OCI-LY7 (cell line): ENCODE measurements at regions not wholly inside any gene's neighbourhood (a gene's known extent, or its start where the extent isn't known, plus 50 kb on each side); places are given as distances from the start of the nearest gene placed in this dataset.

Experiments used
- BruUV-seq: library from RNA; stranded (reverse); fragments of 400-500 nt; replicated peaks from 2 replicates; lab custom pipeline; 2021; lab: Mats Ljungman, UMichigan
- CTCF ChIA-PET: fragments of 300-600 bp; sonication (Branson Sonifier 250); formaldehyde crosslinking; loops from one replicate; lab custom pipeline; 2022; ENCODE audit warnings: antibody characterized with exemption; ENCODE audit not compliant: unreplicated experiment; lab: Charles Lee
- POLR2A ChIA-PET: fragments of 300-600 bp; sonication (Branson Sonifier 250); formaldehyde crosslinking; loops from one replicate; lab custom pipeline; 2022; ENCODE audit warnings: antibody characterized with exemption; lab: Charles Lee
- DNase-seq: peaks from one replicate; pipeline ENCODE4 v3.0.0-alpha.2; 2015; ENCODE audit warnings: low spot score
- H2AFZ ChIP-seq: fragments of 200-600 bp; sonication (generic), shearing (Covaris generic); 2 replicates; pipeline ENCODE4 v1.6.1; 2014; ENCODE audit warnings: mild to moderate bottlenecking, antibody characterized with exemption, low read length, moderate library complexity
- H3K27ac ChIP-seq: fragments of 200-600 bp; sonication (generic); 2 replicates; pipeline ENCODE4 v1.5.1; 2014; ENCODE audit warnings: mixed run types, low read depth, mild to moderate bottlenecking, moderate library complexity, low read length, inconsistent platforms; ENCODE audit not compliant: poor library complexity, severe bottlenecking
- H3K36me3 ChIP-seq: fragments of 200-600 bp; sonication (generic); 2 replicates; pipeline ENCODE4 v1.6.1; 2014; ENCODE audit warnings: mild to moderate bottlenecking, antibody characterized with exemption, low read length, moderate library complexity, mixed read lengths; ENCODE audit not compliant: insufficient read depth
- H3K4me1 ChIP-seq: fragments of 200-600 bp; sonication (generic); 2 replicates; pipeline ENCODE4 v1.5.1; 2014; ENCODE audit warnings: mild to moderate bottlenecking, low read length; ENCODE audit not compliant: insufficient read depth, poor library complexity, severe bottlenecking
- H3K4me2 ChIP-seq: fragments of 200-600 bp; sonication (generic); 2 replicates; pipeline ENCODE4 v1.6.1; 2014; ENCODE audit warnings: mild to moderate bottlenecking, low read length
- H3K4me3 ChIP-seq: fragments of 200-600 bp; sonication (generic); 2 replicates; pipeline ENCODE4 v1.5.1; 2014; ENCODE audit warnings: mild to moderate bottlenecking, low read depth, low read length; ENCODE audit not compliant: poor library complexity, severe bottlenecking
- H3K79me2 ChIP-seq: fragments of 200-600 bp; sonication (generic); 2 replicates; pipeline ENCODE4 v1.6.1; 2016; ENCODE audit warnings: low read depth, mild to moderate bottlenecking, low read length, moderate library complexity, mixed read lengths; ENCODE audit not compliant: insufficient read depth
- H3K9me2 ChIP-seq: fragments of 200-600 bp; sonication (generic); 2 replicates; pipeline ENCODE4 v1.6.1; 2016; ENCODE audit warnings: mild to moderate bottlenecking, low read length, mixed read lengths; ENCODE audit not compliant: insufficient read depth
- H3K9me3 ChIP-seq: fragments of 200-600 bp; sonication (generic); 2 replicates; pipeline ENCODE4 v1.6.1; 2014; ENCODE audit warnings: mild to moderate bottlenecking, mixed run types, low read length, mixed read lengths
- H4K20me1 ChIP-seq: fragments of 200-600 bp; sonication (generic); 2 replicates; pipeline ENCODE4 v1.6.1; 2014; ENCODE audit warnings: mild to moderate bottlenecking, antibody characterized with exemption, low read length, moderate library complexity, mixed read lengths; ENCODE audit not compliant: insufficient read depth
- EZH2phosphoT487 ChIP-seq: fragments of 200-600 bp; sonication (generic); IDR thresholded peaks from 2 replicates; pipeline ENCODE4 v1.6.1; 2018; ENCODE audit warnings: low read depth, borderline replicate concordance, mild to moderate bottlenecking, mixed run types, antibody characterized with exemption, low read length, moderate library complexity, mixed read lengths
- intact Hi-C: fragments of 100-400 bp; cut with micrococcal nuclease; formaldehyde crosslinking; loops from one replicate; pipeline ENCODE4 v1.10.0; 2022; ENCODE audit not compliant: unreplicated experiment
- TF ChIP-seq, protein P1 (sequence below): fragments of 200-600 bp; sonication (generic); conservative IDR thresholded peaks from 2 replicates; pipeline ENCODE4 v1.5.1; 2014; ENCODE audit warnings: mild to moderate bottlenecking, antibody characterized with exemption, low read length, moderate library complexity, mixed read lengths

DNA sequence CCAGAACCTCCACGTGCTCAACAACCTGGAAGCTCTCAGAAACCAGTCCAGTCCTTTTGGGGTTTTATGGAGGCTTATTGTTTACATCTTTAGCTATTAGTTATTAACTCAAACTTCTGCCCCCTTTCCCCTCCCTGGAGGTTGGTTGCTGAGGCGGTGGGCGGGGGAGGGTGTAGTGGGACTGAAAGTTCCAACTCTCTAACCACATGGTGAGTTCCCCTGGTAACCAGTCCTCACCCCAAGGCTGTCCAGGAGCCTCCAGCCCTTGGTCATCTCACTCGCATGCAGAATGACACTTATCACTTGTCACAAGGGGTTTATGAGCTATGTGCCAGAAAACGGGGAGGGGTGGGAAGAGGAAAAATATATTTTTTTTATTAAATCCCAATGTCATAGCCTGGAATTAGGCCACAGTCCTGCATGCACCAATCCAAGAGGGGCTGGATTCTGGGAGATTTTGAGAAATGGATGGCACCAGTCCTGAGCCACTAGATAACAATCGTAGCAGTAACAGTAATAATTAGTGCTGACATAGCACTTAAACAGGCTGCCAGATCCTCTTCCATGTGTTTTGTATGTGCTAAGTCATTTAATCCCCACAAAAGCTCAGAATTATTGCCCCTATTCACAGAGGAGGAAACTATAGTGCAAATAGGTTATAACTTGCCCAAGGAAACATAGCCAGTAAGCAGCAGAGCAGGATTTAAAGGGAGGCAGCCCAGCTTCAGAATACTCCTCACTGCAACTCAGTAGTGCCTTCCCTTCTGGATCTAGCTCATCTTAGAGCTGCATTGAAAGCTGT, 85.7 kb downstream of the CRYGS start:
- ChIA-PET CTCF (interaction anchor here (0.5 kb wide), 1 partner anchor 21 kb away, joined by 3 read pairs; no protein-coding TSS in a partner anchor), POLR2A (no interaction called here)
- H3K9me2 ChIP-seq = no peaks in the 10 kb centered on the region
- no peaks in the 10 kb centered on the region for H3K79me2 ChIP-seq
- no peaks in the 10 kb centered on the region for H3K9me3 ChIP-seq
- intact Hi-C loops = no loop called here
- DNase-seq = no peak
- no peak overlapping the region for H3K4me2 ChIP-seq
- no peak overlapping the region for H3K4me3 ChIP-seq
- H4K20me1 ChIP-seq = no peaks in the 10 kb centered on the region
- H2AFZ ChIP-seq = no peak overlapping the region
- TF ChIP-seq, protein P1, sequence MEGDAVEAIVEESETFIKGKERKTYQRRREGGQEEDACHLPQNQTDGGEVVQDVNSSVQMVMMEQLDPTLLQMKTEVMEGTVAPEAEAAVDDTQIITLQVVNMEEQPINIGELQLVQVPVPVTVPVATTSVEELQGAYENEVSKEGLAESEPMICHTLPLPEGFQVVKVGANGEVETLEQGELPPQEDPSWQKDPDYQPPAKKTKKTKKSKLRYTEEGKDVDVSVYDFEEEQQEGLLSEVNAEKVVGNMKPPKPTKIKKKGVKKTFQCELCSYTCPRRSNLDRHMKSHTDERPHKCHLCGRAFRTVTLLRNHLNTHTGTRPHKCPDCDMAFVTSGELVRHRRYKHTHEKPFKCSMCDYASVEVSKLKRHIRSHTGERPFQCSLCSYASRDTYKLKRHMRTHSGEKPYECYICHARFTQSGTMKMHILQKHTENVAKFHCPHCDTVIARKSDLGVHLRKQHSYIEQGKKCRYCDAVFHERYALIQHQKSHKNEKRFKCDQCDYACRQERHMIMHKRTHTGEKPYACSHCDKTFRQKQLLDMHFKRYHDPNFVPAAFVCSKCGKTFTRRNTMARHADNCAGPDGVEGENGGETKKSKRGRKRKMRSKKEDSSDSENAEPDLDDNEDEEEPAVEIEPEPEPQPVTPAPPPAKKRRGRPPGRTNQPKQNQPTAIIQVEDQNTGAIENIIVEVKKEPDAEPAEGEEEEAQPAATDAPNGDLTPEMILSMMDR = no peak
- no peak for TF ChIP-seq EZH2phosphoT487
- BruUV-seq = no TSS peak
- no peaks in the 10 kb centered on the region for H3K4me1 ChIP-seq
- no peak overlapping the region for H3K27ac ChIP-seq
- no peaks in the 10 kb centered on the region for H3K36me3 ChIP-seq

DNA sequence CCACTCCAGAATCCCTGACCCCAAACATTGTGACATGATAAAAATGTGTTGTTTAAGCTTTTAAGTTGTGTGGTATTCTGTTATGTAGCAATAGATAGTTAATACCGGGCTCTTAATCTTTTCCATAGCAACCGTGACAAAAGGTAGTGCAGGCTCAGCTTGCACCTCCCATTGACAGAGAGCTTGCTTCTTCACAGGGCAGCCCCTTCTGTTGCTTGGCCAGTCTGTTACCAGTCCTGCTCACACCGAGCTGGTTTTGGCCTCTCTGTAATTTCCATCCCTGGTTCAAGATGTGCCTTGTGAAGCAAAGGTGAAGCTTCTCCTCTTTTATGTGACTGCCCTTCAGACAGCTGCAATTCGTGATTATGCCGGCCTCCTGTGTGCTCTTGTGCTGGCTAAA, 86.9 kb downstream of the CRYGS start:
- no peak overlapping the region for H2AFZ ChIP-seq
- H3K4me2 ChIP-seq = no peak overlapping the region
- BruUV-seq = no TSS peak
- H3K4me3 ChIP-seq = no peak overlapping the region
- H3K27ac ChIP-seq = no peak overlapping the region
- intact Hi-C loops = no loop called here
- H3K79me2 ChIP-seq = no peaks in the 10 kb centered on the region
- no peaks in the 10 kb centered on the region for H3K9me3 ChIP-seq
- H3K4me1 ChIP-seq = no peaks in the 10 kb centered on the region
- TF ChIP-seq, protein P1 = no peak
- TF ChIP-seq EZH2phosphoT487 = no peak
- H4K20me1 ChIP-seq = no peaks in the 10 kb centered on the region
- ChIA-PET CTCF (no interaction called here), POLR2A (interaction anchor here (0.6 to 0.9 kb wide), 2 partner anchors 12 to 77 kb away, joined by 3 read pairs; no protein-coding TSS in a partner anchor)
- H3K9me2 ChIP-seq = no peaks in the 10 kb centered on the region
- H3K36me3 ChIP-seq = no peaks in the 10 kb centered on the region
- DNase-seq = no peak

DNA sequence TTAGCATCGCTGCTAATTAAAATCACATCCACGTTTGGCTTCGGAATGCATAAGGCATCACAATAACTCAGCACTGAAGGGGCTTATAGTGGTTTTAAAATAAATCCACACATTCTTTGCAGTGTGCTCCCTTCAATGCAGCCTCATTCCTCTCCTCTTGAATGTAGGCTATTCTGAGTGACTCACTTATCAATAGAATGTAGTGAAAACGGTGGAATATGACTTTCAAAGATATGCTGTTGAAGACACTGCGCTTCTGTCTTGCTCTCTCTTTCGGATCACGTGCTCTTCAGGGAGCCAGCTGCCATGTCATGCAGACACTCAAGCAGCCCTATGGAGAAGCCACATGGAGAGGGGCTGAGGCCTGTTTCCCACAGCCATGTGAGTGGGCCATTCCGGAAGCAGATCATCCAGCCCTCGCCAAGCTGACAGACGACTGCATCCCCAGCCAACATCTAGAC, 87.4 kb downstream of the CRYGS start:
- H3K36me3 ChIP-seq = no peaks in the 10 kb centered on the region
- no peaks in the 10 kb centered on the region for H3K9me2 ChIP-seq
- H3K4me3 ChIP-seq = no peak overlapping the region
- no peaks in the 10 kb centered on the region for H3K4me1 ChIP-seq
- DNase-seq = no peak
- no peaks in the 10 kb centered on the region for H3K79me2 ChIP-seq
- TF ChIP-seq, protein P1 = no peak
- TF ChIP-seq EZH2phosphoT487 = no peak
- H3K9me3 ChIP-seq = no peaks in the 10 kb centered on the region
- POLR2A ChIA-PET = interaction anchor here (0.6 to 0.9 kb wide), 4 partner anchors 9 to 78 kb away, joined by 3 read pairs; no protein-coding TSS in a partner anchor
- H2AFZ ChIP-seq = no peak overlapping the region
- H4K20me1 ChIP-seq = no peaks in the 10 kb centered on the region
- BruUV-seq = no TSS peak
- CTCF ChIA-PET = interaction anchor here (0.6 kb wide), 1 partner anchor 11 kb away, joined by 4 read pairs; no protein-coding TSS in a partner anchor
- no peak overlapping the region for H3K27ac ChIP-seq
- H3K4me2 ChIP-seq = no peak overlapping the region
- intact Hi-C loops = no loop called here
